ENCODE measurements at regions not wholly inside any gene's neighbourhood (a gene's known extent, or its start where the extent isn't known, plus 50 kb on each side); places are given as distances from the start of the nearest gene placed in this dataset.

DNA sequence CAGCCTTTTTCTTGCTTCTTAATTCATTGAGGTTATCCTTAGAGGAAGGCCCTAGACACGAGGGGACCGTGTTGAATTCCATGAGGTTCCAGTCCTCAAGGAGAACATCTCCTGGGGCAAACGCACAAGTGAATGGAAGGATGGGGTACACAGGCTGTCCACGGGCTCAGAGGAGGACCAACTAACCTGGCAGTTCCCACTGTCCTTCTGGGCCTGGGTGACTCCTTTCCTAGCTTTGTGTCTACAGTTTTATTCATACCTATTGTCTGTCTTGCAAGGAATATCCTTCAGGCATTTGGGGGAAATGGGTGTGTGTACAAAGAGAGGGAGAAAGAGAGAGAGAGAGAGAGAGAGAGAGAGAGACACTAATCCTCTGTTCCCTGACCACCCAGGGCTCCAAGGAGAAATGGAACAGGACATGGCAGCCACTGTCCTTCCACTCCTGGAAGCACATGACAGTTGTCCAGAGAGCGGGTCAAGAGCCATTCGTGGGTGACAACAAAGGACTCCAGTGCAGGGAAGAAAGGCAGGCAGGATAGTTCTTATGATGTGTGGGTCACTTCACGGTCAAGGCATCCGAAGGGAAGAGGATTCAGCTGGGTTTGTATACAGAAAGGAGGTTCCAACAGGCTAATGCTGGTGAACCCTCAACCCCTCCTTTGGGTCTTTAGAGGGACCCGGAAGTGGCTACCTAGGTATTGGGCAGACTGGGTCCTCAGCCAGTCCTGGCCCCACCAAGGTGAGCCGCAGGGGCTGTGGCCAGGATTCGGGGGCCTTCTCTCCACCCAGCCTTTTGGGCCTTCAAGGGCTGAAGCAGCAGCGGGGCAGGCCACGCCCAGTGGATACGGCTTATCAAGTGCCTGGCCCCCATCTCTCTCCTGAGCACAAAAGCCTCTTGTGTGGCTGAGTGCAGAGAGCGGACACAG is 150.6 kb downstream of the MYCN start:
- Histone ChIP-seq H4K5ac (ENCODE audit: low read depth, low read length) (no peak overlapping the region), H3K4me1 (ENCODE audit: control insufficient read depth, insufficient read depth, low read length) (no peaks in the 10 kb centered on the region), H3K27ac (ENCODE audit: insufficient read depth, low read length) (no peak overlapping the region), H2BK120ac (ENCODE audit: low read depth, low read length) (no peak overlapping the region), H2AK9ac (replicated peaks; ENCODE audit: low read depth, low read length, poor library complexity) (no peak overlapping the region), H3K4ac (ENCODE audit: low read depth, low read length) (no peak overlapping the region), H3K36me3 (ENCODE audit: control insufficient read depth, insufficient read depth, low read length) (no peaks in the 10 kb centered on the region), H3K9me3 (ENCODE audit: control insufficient read depth, insufficient read depth, low read length) (peaks cover 25% of the 10 kb centered on the region), H4K8ac (ENCODE audit: low read depth in 2 of 2, low read length in 2 of 2) (no peak overlapping the region), H2AK5ac (ENCODE audit: low read depth, low read length) (no peak overlapping the region), H3K27me3 (ENCODE audit: control insufficient read depth, insufficient read depth, low read length) (no peaks in the 10 kb centered on the region), H3K56ac (ENCODE audit: extremely low read depth, insufficient read depth, low read length) (no peak overlapping the region), H2BK5ac (ENCODE audit: low read depth, low read length, poor library complexity, severe bottlenecking) (no peak overlapping the region), H4K20me1 (ENCODE audit: insufficient read depth, low read length) (no peaks in the 10 kb centered on the region), H2AFZ (replicated peaks; ENCODE audit: low read length, poor library complexity) (no peak overlapping the region), H3K4me3 (ENCODE audit: insufficient read depth, low read depth, low read length) (no peak overlapping the region), H3K9ac (ENCODE audit: low read depth, low read length) (no peak overlapping the region), H3K23ac (ENCODE audit: low read depth, low read length) (no peak overlapping the region), H2BK15ac (ENCODE audit: low read depth, low read length) (no peak overlapping the region), H3K14ac (replicated peaks; ENCODE audit: low read depth, low read length) (no peak overlapping the region), H3K18ac (ENCODE audit: low read depth, low read length) (no peak overlapping the region), H3K79me1 (ENCODE audit: low read depth in 1 of 2, low read length in 2 of 2) (no peaks in the 10 kb centered on the region), H3K4me2 (ENCODE audit: low read depth, low read length) (no peak overlapping the region), H2BK20ac (ENCODE audit: low read depth, low read length) (no peak overlapping the region), H4K91ac (ENCODE audit: insufficient read depth, low read depth, low read length) (no peak overlapping the region), H3K9me1 (ENCODE audit: insufficient read depth, low read length) (no peaks in the 10 kb centered on the region)
- in situ Hi-C loops (cut with MboI; ENCODE audit: low sequenced_read_pairs) (no loop called here), intact Hi-C loops (cut with micrococcal nuclease) (no loop called here), dilution Hi-C loops (cut with HindIII; ENCODE audit: low sequenced_read_pairs, unreplicated experiment) (no loop called here)
- ChIA-PET POLR2A (ENCODE audit: unreplicated experiment) (no interaction called here), CTCF (no interaction called here)
- DNase-seq (no peak), ATAC-seq (ENCODE audit: low read depth) (no peak)
- BruUV-seq (replicated peaks) = no TSS peak
- TF ChIP-seq BHLHE40 (IDR thresholded peaks at IDR 0.05; ENCODE audit: low read depth, low read length) = no peak
- no peak for TF ChIP-seq RCOR1 (IDR thresholded peaks at IDR 0.05; ENCODE audit: insufficient replicate concordance, low read length)
- TF ChIP-seq RAD21 (IDR thresholded peaks at IDR 0.05; ENCODE audit: low read length) = no peak
- no peak for TF ChIP-seq NFE2L2 (IDR thresholded peaks at IDR 0.05; ENCODE audit: low read depth, low read length)
- TF ChIP-seq POLR2A (IDR thresholded peaks at IDR 0.05; ENCODE audit: low read depth, low read length) = no peak
- no peak for TF ChIP-seq CEBPB (IDR thresholded peaks at IDR 0.05; ENCODE audit: low read depth, low read length)
- TF ChIP-seq MXI1 (IDR thresholded peaks at IDR 0.05; ENCODE audit: borderline replicate concordance, low read depth, low read length) = no peak
- TF ChIP-seq ELK1 (IDR thresholded peaks at IDR 0.05; ENCODE audit: borderline replicate concordance, low read depth, low read length) = no peak
- TF ChIP-seq SMC3 (IDR thresholded peaks at IDR 0.05; ENCODE audit: low read depth, low read length) = no peak
- TF ChIP-seq MAZ (IDR thresholded peaks at IDR 0.05; ENCODE audit: borderline replicate concordance, low read depth, low read length) = no peak
- no peak for TF ChIP-seq FOS (IDR thresholded peaks at IDR 0.05; ENCODE audit: low read depth, low read length)
- TF ChIP-seq USF2 (IDR thresholded peaks at IDR 0.05; ENCODE audit: low read depth, low read length) = no peak
- TF ChIP-seq MAFK (IDR thresholded peaks at IDR 0.05; ENCODE audit: low read depth, low read length) = no peak
- TF ChIP-seq CTCF (conservative IDR thresholded peaks at IDR 0.05; ENCODE audit: low read depth, low read length) = no peak
- 67% methylated on average over 4 of the region's 15 CpGs; no CpG with 5 or more reads in 1 of the 2 experiments for WGBS, 2 experiments (ENCODE audit: extremely low coverage in 2 of 2, insufficient read length in 1 of 2)

Data from IMR-90 (cell line).